Erythroblast (primary cell): ENCODE measurements at regions not wholly inside any gene's neighbourhood (a gene's known extent, or its start where the extent isn't known, plus 50 kb on each side); places are given as distances from the start of the nearest gene placed in this dataset.
"Not testable (repeated sequence)": the region's sequence is repeated elsewhere in the genome, so short reads cannot be mapped to it uniquely, and the experiment has no call there.

Source experiments
- GATA1 ChIP-seq: IDR thresholded peaks from 2 replicates; pipeline ENCODE4 v1.6.1; 2011; ENCODE audit warnings: low read depth, mild to moderate bottlenecking, control low read depth, low read length, moderate library complexity
- POLR2A ChIP-seq: IDR thresholded peaks from 2 replicates; pipeline ENCODE4 v1.6.1; 2011; ENCODE audit warnings: mild to moderate bottlenecking, low read length

DNA sequence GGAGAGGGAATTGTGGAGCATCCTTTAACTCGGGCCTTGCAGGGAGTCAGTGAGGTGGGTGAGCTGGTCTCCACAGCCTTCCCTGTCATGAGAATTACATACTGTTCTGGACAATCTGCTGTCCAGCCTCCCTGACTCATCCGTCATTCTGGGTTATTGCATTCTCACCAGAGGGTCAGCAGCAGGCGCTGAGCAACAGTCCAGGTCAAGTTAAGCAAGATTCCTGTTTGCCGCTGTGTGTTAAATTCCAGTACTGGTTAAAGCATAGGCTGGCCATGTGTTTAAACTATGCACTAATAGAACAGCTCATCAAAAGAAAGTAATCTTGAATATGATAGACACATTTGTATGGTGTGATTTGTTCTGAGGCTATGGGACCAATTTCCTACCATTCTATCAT is 167.1 kb upstream of the LRRC61 start:
- not testable (repeated sequence) for TF ChIP-seq POLR2A, GATA1
